Endothelial cell of umbilical vein (primary cell): ENCODE measurements at regions not wholly inside any gene's neighbourhood (a gene's known extent, or its start where the extent isn't known, plus 50 kb on each side); places are given as distances from the start of the nearest gene placed in this dataset.

Experiments used
- BruUV-seq: library from RNA; stranded (reverse); fragments of 400-500 nt; replicated peaks from 2 replicates; lab custom pipeline; 2021; lab: Mats Ljungman, UMichigan
- CTCF ChIA-PET: fragments of 300-600, 350-600 bp; sonication (Branson Sonifier 250); formaldehyde crosslinking; loops from one replicate; lab custom pipeline; 2021; ENCODE audit warnings: antibody characterized with exemption, inconsistent platforms; lab: Charles Lee
- POLR2A ChIA-PET: fragments of 300-600, 350-600 bp; sonication (Branson Sonifier 250); formaldehyde crosslinking; loops from one replicate; lab custom pipeline; 2021; ENCODE audit warnings: antibody characterized with exemption, inconsistent platforms; lab: Charles Lee
- DNase-seq: peaks from one replicate; pipeline ENCODE4 v3.0.0-alpha.2; 2011; ENCODE audit warnings: low read depth, low spot score
- FAIRE-seq: peaks from 2 replicates; lab custom pipeline; 2011; peaks lifted over from hg19 to GRCh38; lab: Jason Lieb, UNC
- H2AFZ ChIP-seq: 2 replicates; pipeline ENCODE4 v1.6.0; 2012; ENCODE audit warnings: low read depth, low read length, control low read depth, inconsistent platforms
- H3K27ac ChIP-seq: 2 replicates; pipeline ENCODE4 v1.5.1; 2011; ENCODE audit warnings: low read depth, mild to moderate bottlenecking, control low read depth, low read length, moderate library complexity; ENCODE audit not compliant: insufficient read depth
- H3K27me3 ChIP-seq, 2 experiments: 2 replicates each; pipeline versions ENCODE4 v1.6.0 to v1.6.1; 2011; ENCODE audit warnings: low read length in 2 of 2, mixed read lengths in 1 of 2; ENCODE audit not compliant: control insufficient read depth in 2 of 2, insufficient read depth in 2 of 2
- H3K36me3 ChIP-seq, 2 experiments: 2 replicates in 1 of 2; 3 replicates in 1 of 2; pipeline ENCODE4 v1.5.1; 2011; ENCODE audit warnings: low read length in 2 of 2, mild to moderate bottlenecking in 1 of 2, moderate library complexity in 1 of 2; ENCODE audit not compliant: control insufficient read depth in 2 of 2, insufficient read depth in 2 of 2; ENCODE audit errors: extremely low read depth in 1 of 2
- H3K4me1 ChIP-seq: 3 replicates; pipeline ENCODE4 v1.5.1; 2011; ENCODE audit warnings: mild to moderate bottlenecking, low read length; ENCODE audit not compliant: control insufficient read depth, insufficient read depth; ENCODE audit errors: extremely low read depth
- H3K4me2 ChIP-seq: 2 replicates; pipeline ENCODE4 v1.6.1; 2011; ENCODE audit warnings: low read length, control low read depth, mixed read lengths; ENCODE audit not compliant: insufficient read depth
- H3K4me3 ChIP-seq, 3 experiments: fragments of 200-600 bp in 1 of 3; sonication (generic), shearing (Covaris generic) in 1 of 3; replicated peaks in 1 of 3; 2 replicates each; pipeline ENCODE4 v1.5.1; 2011 to 2016; ENCODE audit warnings: control low read depth in 3 of 3, low read length in 3 of 3, mild to moderate bottlenecking in 2 of 3, inconsistent platforms in 1 of 3, low read depth in 1 of 3, moderate library complexity in 1 of 3; ENCODE audit not compliant: insufficient read depth in 1 of 3
- H3K79me2 ChIP-seq: 2 replicates; pipeline ENCODE4 v1.6.0; 2012; ENCODE audit warnings: low read length, inconsistent platforms; ENCODE audit not compliant: control insufficient read depth, insufficient read depth
- H3K9ac ChIP-seq: replicated peaks from 2 replicates; pipeline ENCODE3; 2011; ENCODE audit warnings: low read length, control low read depth; ENCODE audit not compliant: insufficient read depth; ENCODE audit errors: extremely low read depth
- H3K9me1 ChIP-seq: replicated peaks from 3 replicates; pipeline ENCODE4 v1.6.0; 2011; ENCODE audit warnings: mild to moderate bottlenecking, low read length; ENCODE audit not compliant: control insufficient read depth, insufficient read depth; ENCODE audit errors: extremely low read depth
- H3K9me3 ChIP-seq: replicated peaks from 2 replicates; pipeline ENCODE4 v1.5.1; 2012; ENCODE audit warnings: low read length, inconsistent platforms; ENCODE audit not compliant: control insufficient read depth, insufficient read depth
- H4K20me1 ChIP-seq: replicated peaks from 2 replicates; pipeline ENCODE3; 2011; ENCODE audit warnings: mild to moderate bottlenecking, low read length; ENCODE audit not compliant: control insufficient read depth, insufficient read depth; ENCODE audit errors: extremely low read depth
- CTCF ChIP-seq, 2 donors: IDR thresholded peaks; 1 replicate in 1 of 2; 2 replicates in 1 of 2; pipeline ENCODE4 v1.5.1; 2011; ENCODE audit warnings: low read length in 2 of 2, mild to moderate bottlenecking in 2 of 2, moderate library complexity in 2 of 2, control low read depth in 1 of 2, inconsistent platforms in 1 of 2, low read depth in 1 of 2; ENCODE audit not compliant: insufficient read depth in 1 of 2; ENCODE audit errors: extremely low read depth in 1 of 2
- EZH2 ChIP-seq: IDR thresholded peaks from 2 replicates; pipeline ENCODE4 v1.6.1; 2012; ENCODE audit warnings: borderline replicate concordance, low read depth, mild to moderate bottlenecking, moderate library complexity, low read length, inconsistent platforms; ENCODE audit not compliant: severe bottlenecking
- FOS ChIP-seq: IDR thresholded peaks from 2 replicates; pipeline ENCODE4 v1.6.1; 2011; ENCODE audit warnings: mild to moderate bottlenecking, low read length, moderate library complexity, borderline replicate concordance; ENCODE audit not compliant: insufficient read depth
- GATA2 ChIP-seq: IDR thresholded peaks from 2 replicates; pipeline ENCODE4 v1.7.0; 2011; ENCODE audit warnings: low read depth, mild to moderate bottlenecking, moderate library complexity, mixed read lengths, low read length; ENCODE audit not compliant: insufficient read length, insufficient read depth
- JUN ChIP-seq: IDR thresholded peaks from 2 replicates; pipeline ENCODE4 v1.6.1; 2011; ENCODE audit warnings: borderline replicate concordance, low read depth; ENCODE audit not compliant: insufficient read length, insufficient read depth
- MAX ChIP-seq: IDR thresholded peaks from 2 replicates; pipeline ENCODE4 v1.6.1; 2011; ENCODE audit not compliant: insufficient read depth, insufficient read length
- MYC ChIP-seq: IDR thresholded peaks from one replicate; pipeline ENCODE4 v1.6.1; 2011; ENCODE audit warnings: mild to moderate bottlenecking, low read depth, low read length
- POLR2AphosphoS5 ChIP-seq: IDR thresholded peaks from 2 replicates; pipeline ENCODE4 v1.6.1; 2012; ENCODE audit warnings: low read depth, mild to moderate bottlenecking, control low read depth, low read length, moderate library complexity; ENCODE audit not compliant: insufficient read depth
- dilution Hi-C: fragments of 300-500 bp; cut with MboI; formaldehyde crosslinking; loops from one replicate; pipeline ENCODE4 v1.15.0; 2019; ENCODE audit warnings: low sequenced_read_pairs; ENCODE audit not compliant: extremely low pct_ligation_motif_present
- intact Hi-C: fragments of 100-400 bp; cut with micrococcal nuclease; formaldehyde crosslinking; loops from one replicate; pipeline ENCODE4 v1.10.0; 2022

DNA sequence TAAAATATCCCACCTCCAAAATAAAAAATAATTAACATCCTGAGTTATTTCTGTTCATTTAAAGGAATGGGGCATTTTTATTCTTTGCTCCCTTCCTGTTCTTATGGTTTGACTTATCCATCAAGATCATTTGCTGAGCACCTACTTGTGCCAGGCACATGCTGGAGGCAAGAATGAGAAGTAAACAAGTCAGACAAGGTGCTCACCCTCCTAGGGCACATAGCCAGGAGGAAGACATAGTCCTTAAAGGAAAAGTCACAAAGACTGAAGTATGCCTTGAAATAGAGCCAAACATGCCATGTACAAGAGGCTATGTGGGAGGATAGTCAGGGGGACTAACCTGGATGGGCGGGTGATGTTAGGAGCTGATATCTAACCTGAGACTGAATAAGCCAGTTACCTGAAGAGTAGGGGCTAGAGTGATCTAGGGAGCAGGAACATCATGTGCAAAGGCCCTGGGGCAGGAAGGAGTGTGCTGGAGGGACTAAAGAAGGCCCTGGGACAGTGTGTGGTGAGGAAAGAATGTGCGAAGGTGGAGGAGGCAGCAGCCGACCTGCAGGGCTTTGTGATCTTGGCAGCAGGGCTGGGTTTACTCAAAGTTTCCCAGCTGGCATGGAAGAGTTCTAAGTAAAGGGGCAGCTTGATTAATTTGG, 233.5 kb downstream of the MATN1 start:
- Histone ChIP-seq H3K36me3 (no peaks in the 10 kb centered on the region), H3K79me2 (no peaks in the 10 kb centered on the region), H3K27me3 (no peaks in the 10 kb centered on the region), H3K9me1 (no peaks in the 10 kb centered on the region), H3K4me3 (no peak overlapping the region), H2AFZ (no peak overlapping the region), H3K9ac (no peak overlapping the region), H4K20me1 (no peaks in the 10 kb centered on the region), H3K4me2 (no peak overlapping the region), H3K27ac (no peak overlapping the region), H3K9me3 (no peaks in the 10 kb centered on the region), H3K4me1 (no peaks in the 10 kb centered on the region)
- intact Hi-C loops, result no loop called here
- no TSS peak for BruUV-seq
- no peak for DNase-seq
- FAIRE-seq, result no peak
- CTCF ChIA-PET, result no interaction called here
- POLR2A ChIA-PET, result no interaction called here
- no peak for TF ChIP-seq FOS
- TF ChIP-seq POLR2AphosphoS5, result no peak
- dilution Hi-C loops, result no loop called here

DNA sequence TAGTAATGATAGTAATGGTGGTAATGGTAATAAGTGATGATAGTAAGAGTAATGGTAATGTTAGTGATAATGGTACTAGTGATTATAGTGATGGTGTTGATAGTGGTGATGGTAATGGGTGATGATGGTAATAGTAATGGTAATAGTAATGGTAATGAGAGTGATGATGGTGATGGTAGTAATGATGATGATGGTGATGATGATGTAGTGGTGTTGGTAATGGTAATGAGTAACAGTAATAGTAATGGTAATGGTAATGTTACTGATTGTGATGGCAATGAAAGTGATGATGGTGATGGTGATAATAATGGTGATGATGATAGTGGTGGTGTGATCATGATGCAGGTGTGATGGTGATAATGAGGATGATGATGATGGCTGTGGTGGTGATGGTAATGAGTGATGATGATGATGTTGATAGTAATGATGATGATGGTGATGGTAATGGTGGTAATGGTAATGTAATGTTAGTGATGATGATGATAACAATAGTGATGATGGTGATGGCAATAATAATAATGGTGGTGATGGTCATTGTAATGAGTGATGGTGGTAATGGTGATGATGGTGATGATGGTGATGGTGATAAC, 235.0 kb downstream of the MATN1 start:
- ChIA-PET POLR2A (no interaction called here), CTCF (no interaction called here)
- Histone ChIP-seq H3K9me1 (no peaks in the 10 kb centered on the region), H2AFZ (no peak overlapping the region), H3K27me3 (no peaks in the 10 kb centered on the region), H3K4me1 (no peaks in the 10 kb centered on the region), H3K4me2 (no peak overlapping the region), H3K4me3 (no peak overlapping the region), H4K20me1 (no peaks in the 10 kb centered on the region), H3K27ac (no peak overlapping the region), H3K9me3 (no peaks in the 10 kb centered on the region), H3K9ac (no peak overlapping the region), H3K79me2 (no peaks in the 10 kb centered on the region), H3K36me3 (no peaks in the 10 kb centered on the region)
- intact Hi-C loops (no loop called here), dilution Hi-C loops (no loop called here)
- no TSS peak for BruUV-seq
- no peak for DNase-seq
- no peak for TF ChIP-seq GATA2
- TF ChIP-seq CTCF (IDR thresholded peaks at IDR 0.05; ENCODE audit: extremely low read depth in 1 of 2, insufficient read depth in 1 of 2, low read depth in 1 of 2, low read length in 2 of 2), result no peak
- TF ChIP-seq JUN, result no peak
- no peak for TF ChIP-seq MAX
- TF ChIP-seq EZH2, result no peak
- no peak for TF ChIP-seq FOS
- no peak for TF ChIP-seq MYC
- FAIRE-seq, result no peak
